ENCODE measurements at regions not wholly inside any gene's neighbourhood (a gene's known extent, or its start where the extent isn't known, plus 50 kb on each side); places are given as distances from the start of the nearest gene placed in this dataset.

- no peak for TF ChIP-seq CTCF (IDR thresholded peaks at IDR 0.05)
- no peak for TF ChIP-seq POLR2A (IDR thresholded peaks at IDR 0.05)
These were observed 375.1 kb downstream of the MED10 start for GRCh38 chr5:6003040-6003825.

All from heart left ventricle (tissue), 13 donors.